Testis (tissue), 2 donors: ENCODE measurements at regions not wholly inside any gene's neighbourhood (a gene's known extent, or its start where the extent isn't known, plus 50 kb on each side); places are given as distances from the start of the nearest gene placed in this dataset.
A peak's percentile ranks its signal among the peaks of the same experiment; 100 is the strongest.

Source experiments
- DNase-seq: peaks from one replicate; pipeline ENCODE4 v3.0.0-alpha.2; 2019
- H3K27ac ChIP-seq, 2 donors: fragments of 200-600 bp; sonication (generic); one replicate each; pipeline ENCODE4 v1.5.1; 2019
- H3K27me3 ChIP-seq: fragments of 200-600 bp; sonication (generic); one replicate; pipeline ENCODE4 v1.5.1; 2019
- H3K36me3 ChIP-seq: fragments of 200-600 bp; sonication (generic); one replicate; pipeline ENCODE4 v1.5.1; 2017; ENCODE audit warnings: low read depth; ENCODE audit errors: missing control alignments
- H3K4me1 ChIP-seq: fragments of 200-600 bp; sonication (generic); one replicate; pipeline ENCODE4 v1.5.1; 2019
- H3K4me3 ChIP-seq, 2 donors: fragments of 200-600 bp; sonication (generic); one replicate each; pipeline ENCODE4 v1.5.1; 2017 to 2019
- H3K9me3 ChIP-seq: fragments of 200-600 bp; sonication (generic); one replicate; pipeline ENCODE4 v1.5.1; 2017
- CTCF ChIP-seq, 3 experiments: fragments of 450-650 bp in 2 of 3; fragments of 200-600 bp in 1 of 3; sonication (generic) in 1 of 3; IDR thresholded peaks; one replicate each; pipeline ENCODE4 v1.5.1; 2016 to 2019; ENCODE audit warnings: antibody characterized with exemption in 3 of 3, mild to moderate bottlenecking in 2 of 3, moderate library complexity in 1 of 3
- POLR2A ChIP-seq: fragments of 450-650 bp; IDR thresholded peaks from one replicate; pipeline ENCODE4 v1.6.1; 2017; ENCODE audit warnings: antibody characterized with exemption, mild to moderate bottlenecking, moderate library complexity
- WGBS, 2 donors: methylation state at CpG; one replicate each; pipeline ENCODE4 v1.1.5; 2018; 5-methylcytosine and 5-hydroxymethylcytosine counted together
- intact Hi-C: fragments of 100-400 bp; cut with DNase I; formaldehyde crosslinking; loops from one replicate; pipeline ENCODE4 v1.15.1; 2023; ENCODE audit warnings: low total_unique reads

- no peaks in the 10 kb centered on the region for H3K36me3 ChIP-seq
- WGBS, 2 donors = 87 to 92% methylated on average over 7 of the region's 7 CpGs
- intact Hi-C loops = no loop called here
- no peaks in the 10 kb centered on the region for H3K4me1 ChIP-seq
- H3K27me3 ChIP-seq = no peaks in the 10 kb centered on the region
- no peak for TF ChIP-seq CTCF (IDR thresholded peaks at IDR 0.05)
- TF ChIP-seq POLR2A = no peak
- H3K27ac ChIP-seq = no peak overlapping the region
- no peaks in the 10 kb centered on the region for H3K9me3 ChIP-seq
- no peak overlapping the region for H3K4me3 ChIP-seq
- no peak for DNase-seq
Observed at GRCh38 chr12:125282921-125283320, 217.7 kb downstream of the AACS start.

- Histone ChIP-seq H3K27me3 (no peaks in the 10 kb centered on the region), H3K9me3 (no peaks in the 10 kb centered on the region), H3K27ac (no peak overlapping the region), H3K36me3 (no peaks in the 10 kb centered on the region), H3K4me3 (no peak overlapping the region), H3K4me1 (no peaks in the 10 kb centered on the region)
- no peak for DNase-seq
- no peak for TF ChIP-seq CTCF (IDR thresholded peaks at IDR 0.05)
- no peak for TF ChIP-seq POLR2A
- intact Hi-C loops = no loop called here
- 42% methylated on average over 9 of the region's 9 CpGs for WGBS, 2 donors
Observed at GRCh38 chr12:125283521-125283920, 218.3 kb downstream of the AACS start.

GRCh38 chr12:125284087-125284486 lies 218.9 kb downstream of the AACS start:
- Histone ChIP-seq H3K4me1 (no peaks in the 10 kb centered on the region), H3K9me3 (no peaks in the 10 kb centered on the region), H3K36me3 (no peaks in the 10 kb centered on the region), H3K4me3 (no peak overlapping the region), H3K27ac (no peak overlapping the region), H3K27me3 (no peaks in the 10 kb centered on the region)
- 69 to 90% methylated on average over 5 of the region's 5 CpGs for WGBS, 2 donors
- no peak for DNase-seq
- TF ChIP-seq CTCF (IDR thresholded peaks at IDR 0.05) (no peak), POLR2A (no peak)
- intact Hi-C loops = no loop called here

- intact Hi-C loops = no loop called here
- Histone ChIP-seq H3K9me3 (no peaks in the 10 kb centered on the region), H3K36me3 (no peaks in the 10 kb centered on the region), H3K27ac (no peak overlapping the region), H3K27me3 (no peaks in the 10 kb centered on the region), H3K4me1 (no peaks in the 10 kb centered on the region), H3K4me3 (no peak overlapping the region)
- WGBS, 2 donors = 47 to 78% methylated on average over 7 of the region's 7 CpGs
- TF ChIP-seq CTCF (IDR thresholded peaks at IDR 0.05) = no peak
- no peak for TF ChIP-seq POLR2A
- DNase-seq = peak; percentile 60
Observed at GRCh38 chr12:125284945-125285685, 219.9 kb downstream of the AACS start.
